ENCODE measurements at regions not wholly inside any gene's neighbourhood (a gene's known extent, or its start where the extent isn't known, plus 50 kb on each side); places are given as distances from the start of the nearest gene placed in this dataset.
A peak's percentile ranks its signal among the peaks of the same experiment; 100 is the strongest.
"Not testable (repeated sequence)": the region's sequence is repeated elsewhere in the genome, so short reads cannot be mapped to it uniquely, and the experiment has no call there.

GRCh38 chr12:105664765-105665164 is 334.3 kb downstream of the C12orf75 start:
- not testable (repeated sequence) for DNase-seq

DNA sequence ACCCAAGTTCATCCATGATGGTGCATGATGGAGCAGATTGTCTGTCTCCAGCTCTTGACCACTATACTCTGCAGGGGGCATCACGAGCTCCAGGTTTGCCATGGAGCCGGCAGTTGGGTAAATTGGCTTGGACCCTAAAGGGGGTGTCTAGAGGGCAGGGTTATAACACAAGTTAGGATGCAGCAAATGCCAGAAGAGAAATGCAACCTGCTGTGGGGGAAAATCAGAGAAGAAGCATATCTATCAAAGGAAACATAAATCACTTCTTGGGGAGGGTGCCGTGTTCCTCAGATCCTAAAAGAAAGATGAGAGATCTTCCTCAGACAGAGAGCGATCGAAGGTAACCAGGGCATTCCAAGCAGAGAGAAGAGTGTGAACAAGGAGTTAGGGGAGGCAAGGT is 334.9 kb downstream of the C12orf75 start:
- no peak for DNase-seq

- DNase-seq = no peak
Measured at GRCh38 chr12:105667973-105668743, 337.7 kb downstream of the C12orf75 start.

DNA sequence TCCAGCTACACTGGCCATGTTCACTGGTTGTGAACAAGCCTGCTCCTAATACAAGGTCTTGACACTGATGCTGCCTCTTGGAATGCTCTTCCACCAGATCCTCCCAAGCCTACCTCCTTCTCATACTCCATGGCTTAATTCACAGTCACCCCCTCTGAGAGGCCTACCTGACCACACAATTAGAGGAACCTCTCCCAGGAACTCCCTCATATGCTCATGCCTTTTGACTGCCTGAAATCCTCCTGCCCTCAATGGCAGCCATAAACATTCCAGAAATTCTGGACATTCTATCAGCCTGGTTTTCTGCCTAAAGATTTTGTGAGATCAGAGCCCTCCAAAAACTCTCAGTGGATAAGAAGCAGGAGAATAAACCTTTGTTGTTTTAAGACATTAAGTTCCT is 340.2 kb downstream of the C12orf75 start:
- DNase-seq = no peak

GRCh38 chr12:105671720-105672119 is 341.2 kb downstream of the C12orf75 start:
- no peak for DNase-seq

GRCh38 chr12:105672121-105672975 is 341.9 kb downstream of the C12orf75 start:
- no peak for DNase-seq

DNA sequence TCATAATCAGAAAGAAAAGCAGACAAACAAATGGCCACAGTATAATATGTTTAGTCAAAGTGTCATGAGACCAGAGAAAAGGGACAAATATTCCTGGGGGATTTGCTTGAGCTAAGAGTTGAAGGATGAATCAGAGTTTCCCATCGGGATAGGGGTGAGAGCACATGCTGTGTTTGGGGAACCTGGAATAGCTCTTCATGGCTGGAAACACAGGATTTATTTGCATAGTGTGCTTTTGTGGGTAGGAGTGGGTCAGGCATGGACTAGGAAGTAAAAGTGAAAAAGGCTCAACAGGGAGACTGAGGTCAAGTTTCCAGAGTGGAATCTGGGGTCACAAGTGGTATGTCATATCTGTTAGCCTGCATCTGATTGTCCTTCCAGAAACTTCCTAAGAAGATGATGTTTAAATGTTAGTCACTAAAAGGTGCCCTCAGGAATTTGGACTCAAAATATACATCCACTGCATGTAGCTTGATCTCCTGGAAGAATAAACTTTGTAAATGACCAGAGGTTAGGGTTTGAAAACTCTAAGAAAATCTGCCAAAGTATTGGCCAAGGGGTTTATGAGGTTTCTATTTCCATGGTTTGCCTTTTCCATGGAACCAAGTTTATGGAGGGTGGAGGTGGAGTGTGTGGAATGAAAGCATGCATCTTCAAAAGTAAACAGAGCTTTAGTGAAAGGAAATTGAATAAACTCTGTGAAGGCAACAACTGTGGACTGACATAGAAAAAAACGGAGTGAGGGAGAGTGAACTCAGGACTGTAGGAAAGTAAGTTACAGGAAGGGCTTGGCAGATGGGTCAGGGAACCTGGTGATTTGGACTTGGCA is 344.6 kb downstream of the C12orf75 start:
- no peak for DNase-seq

GRCh38 chr12:105676694-105677093 is 346.2 kb downstream of the C12orf75 start:
- DNase-seq = no peak

DNA sequence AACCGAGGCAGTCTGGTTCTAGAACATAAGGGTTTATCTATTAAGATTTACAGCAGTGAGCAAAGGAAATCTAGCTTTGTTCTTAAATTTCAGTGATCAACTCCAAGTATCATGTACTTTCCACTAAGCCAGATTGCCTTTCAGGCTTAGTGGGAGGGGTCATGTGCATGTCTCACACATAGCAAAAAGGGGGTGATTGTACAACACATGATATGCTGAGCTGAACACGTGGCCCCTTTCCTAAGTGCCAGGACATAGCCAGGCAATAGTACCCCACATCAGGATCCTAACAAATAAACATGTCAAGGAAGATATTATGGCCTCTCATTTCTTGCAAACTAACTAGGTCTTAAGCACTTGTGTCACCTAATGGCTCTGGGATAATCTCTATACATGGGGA is 347.2 kb downstream of the C12orf75 start:
- DNase-seq = no peak

- DNase-seq = no peak
Measured at GRCh38 chr12:105679982-105680381, 349.5 kb downstream of the C12orf75 start.

DNA sequence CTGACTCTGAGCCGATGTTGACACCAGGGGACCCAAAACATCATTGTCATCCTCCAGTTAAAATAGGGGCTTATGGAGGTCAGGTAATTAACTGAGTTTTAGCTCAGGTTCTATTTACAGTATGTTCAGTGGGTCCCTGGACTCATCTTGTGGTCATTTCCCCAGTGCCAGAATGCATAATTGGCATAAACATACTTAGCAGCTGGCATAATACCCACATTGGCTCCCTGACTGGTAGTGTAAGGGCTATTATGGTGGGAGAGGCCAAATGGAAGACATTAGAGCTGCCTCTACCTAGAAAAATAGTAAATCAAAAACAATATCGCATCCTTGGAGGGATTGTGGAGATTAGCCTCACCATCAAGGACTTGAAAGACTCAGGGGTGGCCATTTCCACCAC is 350.9 kb downstream of the C12orf75 start:
- no peak for DNase-seq

DNA sequence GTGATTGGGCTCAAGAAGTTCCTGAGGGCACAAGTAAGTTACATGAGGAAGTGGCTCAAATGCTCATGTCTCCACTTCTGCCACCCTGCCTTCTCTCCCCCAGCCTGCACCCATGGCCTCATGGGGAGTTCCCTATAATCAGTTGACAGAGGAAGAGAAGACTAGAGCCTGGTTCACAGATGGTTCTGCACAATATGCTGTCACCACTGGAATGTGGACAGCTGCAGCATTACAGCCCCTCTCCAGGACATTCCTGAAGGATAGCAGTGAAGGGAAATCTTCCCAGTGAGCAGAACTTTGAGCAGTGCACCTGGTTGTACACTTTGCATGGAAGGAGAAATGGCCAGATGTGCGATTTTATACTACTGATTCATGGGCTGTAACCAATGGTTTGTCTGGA is 352.3 kb downstream of the C12orf75 start:
- DNase-seq = not testable (repeated sequence)

DNA sequence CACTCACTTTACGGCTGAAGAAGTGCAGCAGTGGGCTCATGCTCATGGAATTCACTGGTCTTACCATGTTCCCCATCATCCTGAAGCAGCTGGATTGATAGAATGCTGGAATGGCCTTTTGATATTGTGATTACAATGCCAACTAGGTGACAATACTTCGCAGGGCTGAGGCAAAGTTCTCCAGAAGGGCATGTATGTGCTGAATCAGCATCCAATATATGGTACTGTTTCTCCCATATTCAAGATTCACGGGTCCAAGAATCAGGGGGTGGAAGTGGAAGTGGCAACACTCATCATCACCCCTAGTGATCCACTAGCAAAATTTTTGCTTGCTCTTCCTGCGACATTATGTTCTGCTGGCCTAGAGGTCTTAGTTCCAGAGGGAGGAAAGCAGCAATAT is 353.3 kb downstream of the C12orf75 start:
- not testable (repeated sequence) for DNase-seq

GRCh38 chr12:105698075-105698474 is 367.6 kb downstream of the C12orf75 start:
- DNase-seq = no peak

DNA sequence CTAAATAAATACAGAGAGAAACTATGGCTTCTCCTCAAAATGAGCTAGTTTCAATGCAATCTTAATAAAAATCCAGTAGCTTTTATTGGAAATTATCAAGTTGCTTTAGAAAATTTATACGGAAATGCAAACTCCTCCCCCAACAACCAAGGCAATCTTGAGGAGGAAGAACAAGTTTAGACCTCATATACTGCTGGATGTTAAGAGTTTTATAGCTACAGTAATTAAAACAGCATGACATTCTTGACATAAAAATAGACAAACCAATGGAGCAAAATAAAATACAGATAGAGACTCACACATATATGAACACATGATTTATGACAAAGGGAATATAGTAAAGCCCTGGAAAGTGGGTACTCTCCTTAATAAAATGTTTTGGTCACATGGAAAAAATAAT is 368.7 kb downstream of the C12orf75 start:
- DNase-seq = no peak

DNA sequence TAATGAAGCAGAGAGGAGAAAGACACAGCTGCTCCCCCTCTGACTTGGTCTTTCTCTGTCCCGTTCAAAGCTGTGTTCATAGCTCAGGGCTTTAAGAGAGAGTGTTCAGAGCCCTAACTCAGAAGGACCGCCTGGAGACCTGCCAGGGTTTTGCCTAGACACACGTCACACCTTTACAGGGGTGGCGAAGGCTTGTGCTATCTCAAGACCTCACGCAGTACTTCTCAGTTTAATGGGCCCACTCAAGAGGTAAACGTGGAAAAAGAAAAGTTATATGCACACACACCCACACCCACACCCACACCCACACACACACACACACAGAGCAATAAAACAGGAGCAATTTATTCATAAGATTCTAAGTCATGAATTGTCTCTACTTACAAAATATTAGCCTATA is 374.3 kb downstream of the C12orf75 start:
- DNase-seq = peak; percentile 47

GRCh38 chr12:105705235-105705634 is 374.7 kb downstream of the C12orf75 start:
- no peak for DNase-seq

DNA sequence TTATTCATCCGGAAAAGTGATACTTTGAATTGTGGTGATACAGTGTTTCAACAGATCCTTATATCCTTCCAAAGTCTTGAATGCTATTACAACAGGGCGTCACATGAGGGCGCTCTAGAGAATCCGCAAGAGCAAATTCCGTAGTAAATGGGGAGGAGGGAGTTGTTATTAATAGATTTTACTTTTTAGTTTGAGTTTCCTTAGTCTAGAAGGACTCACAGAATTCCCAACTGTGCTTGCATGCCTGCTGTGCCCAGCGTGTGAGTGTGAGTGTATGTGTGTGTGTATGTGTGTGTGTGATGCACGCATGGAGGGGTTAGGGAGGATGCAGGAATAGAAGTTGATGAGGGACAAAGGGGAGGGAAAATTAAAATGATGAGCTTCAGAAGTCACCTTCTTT is 375.3 kb downstream of the C12orf75 start:
- peak; percentile 56 for DNase-seq

DNA sequence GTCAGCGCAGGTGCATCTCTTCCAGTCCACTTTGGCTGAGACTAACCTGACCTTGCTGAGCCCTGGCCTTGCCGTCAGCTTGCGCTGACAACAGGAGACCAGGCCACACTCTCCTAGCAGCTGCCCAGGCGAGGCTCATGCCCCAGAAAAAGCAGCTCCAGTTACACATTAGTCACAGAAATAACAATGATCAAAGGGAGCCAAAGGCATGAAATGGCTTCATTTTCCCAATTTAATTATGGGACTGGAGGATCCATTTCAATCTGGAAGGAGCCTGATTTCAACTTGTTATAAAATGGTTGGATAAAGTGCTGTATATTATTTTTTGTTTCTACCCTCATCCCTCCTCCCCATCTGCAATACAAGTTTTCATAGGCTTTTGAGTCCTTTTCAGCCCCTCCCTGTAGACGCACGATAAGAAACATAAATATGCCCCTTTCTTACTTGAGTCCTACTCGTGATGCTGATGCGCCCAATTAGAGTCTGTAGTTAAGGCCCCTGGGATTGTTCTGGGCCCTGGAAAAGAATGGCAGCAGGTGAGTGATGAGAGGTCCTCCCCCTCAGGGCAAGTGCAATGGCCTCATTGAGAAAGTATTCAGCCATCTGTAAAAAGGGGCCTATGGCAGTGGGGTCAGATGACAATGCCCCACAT is 376.0 kb downstream of the C12orf75 start:
- DNase-seq = no peak

- DNase-seq = no peak
Measured at GRCh38 chr12:105706973-105707334, 376.5 kb downstream of the C12orf75 start.

DNA sequence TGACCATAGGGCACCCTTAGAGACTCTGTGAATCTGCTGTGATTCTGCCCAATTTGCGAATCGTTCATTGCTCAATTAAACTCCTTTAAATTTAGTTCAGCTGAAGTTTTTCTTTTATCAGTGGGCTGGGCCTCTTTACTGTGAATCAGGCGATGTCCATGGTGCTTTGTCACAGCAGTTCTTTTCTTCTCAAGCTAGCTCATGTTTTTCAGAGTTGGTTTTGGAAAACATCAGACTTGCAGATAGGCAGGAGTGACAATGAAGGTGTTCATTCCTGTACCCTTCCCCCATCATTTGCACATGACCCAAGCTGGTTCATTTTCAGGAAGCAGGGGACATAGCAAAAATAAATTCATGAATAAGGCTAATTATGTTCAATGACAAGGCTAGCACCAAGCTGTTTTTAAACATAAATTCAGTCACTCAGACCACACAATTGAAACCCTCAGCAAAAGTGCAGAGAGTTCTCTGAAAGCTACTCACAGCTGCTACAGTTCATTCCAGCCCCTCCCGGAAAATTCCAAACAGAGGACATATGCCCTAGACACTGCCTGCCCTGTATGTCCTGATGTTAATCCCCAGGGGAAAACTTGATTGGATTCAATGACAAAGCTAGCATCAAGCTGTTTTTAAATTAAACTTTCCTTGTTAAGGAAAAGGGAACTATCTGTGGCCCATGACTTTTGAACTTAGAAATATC is 383.3 kb downstream of the C12orf75 start:
- DNase-seq = no peak

GRCh38 chr12:105716621-105717020 is 386.1 kb downstream of the C12orf75 start:
- no peak for DNase-seq
